ENCODE measurements at regions not wholly inside any gene's neighbourhood (a gene's known extent, or its start where the extent isn't known, plus 50 kb on each side); places are given as distances from the start of the nearest gene placed in this dataset.

DNA sequence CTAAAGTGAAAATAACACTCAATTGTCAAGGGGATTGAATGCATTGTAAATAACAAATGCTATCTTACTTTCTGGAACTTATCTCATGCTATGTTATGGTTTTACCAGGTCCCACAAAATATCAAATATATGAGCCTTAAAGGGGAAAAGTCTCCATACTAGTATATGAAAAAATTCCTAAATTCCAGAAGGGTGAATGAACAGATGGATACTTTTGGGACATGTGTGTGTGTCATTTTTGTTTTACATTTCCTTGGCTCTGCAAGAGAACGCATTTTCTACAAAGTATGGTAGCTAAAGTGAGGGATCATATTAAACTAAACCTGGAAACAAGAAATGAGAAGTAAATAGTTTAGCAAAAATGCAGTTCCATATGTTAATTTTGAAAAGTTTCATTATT lies 682.8 kb downstream of the INHBA start (continued):
- TF ChIP-seq GABPA (IDR thresholded peaks at IDR 0.05 in 1 of 2, conservative IDR thresholded peaks at IDR 0.05 in 1 of 2): no peak
- no peak for TF ChIP-seq NR2F2 (IDR thresholded peaks at IDR 0.05)
- no peak for TF ChIP-seq RXRA (IDR thresholded peaks at IDR 0.05)

DNA sequence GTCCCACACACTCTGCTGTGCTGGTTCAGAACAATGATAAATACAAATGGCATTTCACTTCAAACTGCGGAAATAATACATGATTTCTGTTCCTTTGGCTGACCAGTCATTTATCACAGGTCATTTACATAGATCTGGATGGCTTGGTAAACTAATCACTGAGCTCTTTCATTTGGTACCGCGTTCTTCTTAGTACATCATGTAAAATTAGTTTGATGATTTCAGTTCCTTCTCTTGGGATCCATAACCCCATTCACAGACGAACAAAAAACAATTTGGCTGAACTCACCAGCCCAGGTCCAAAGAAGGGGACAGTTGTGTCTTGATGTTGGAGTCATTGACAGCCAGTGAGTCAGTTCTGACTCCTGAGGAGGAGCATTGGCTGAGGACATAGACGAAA lies 689.8 kb downstream of the INHBA start:
- H3K9ac ChIP-seq (ENCODE audit: low read depth in 1 of 2, low read length in 2 of 2): no peak overlapping the region
- H3K4me1 ChIP-seq (ENCODE audit: control insufficient read depth in 4 of 4, insufficient read depth in 4 of 4, low read length in 3 of 4): no peaks in the 10 kb centered on the region
- no peak overlapping the region for H3K27ac ChIP-seq (ENCODE audit: low read depth in 1 of 2, low read length in 2 of 2)
- H3K27me3 ChIP-seq (ENCODE audit: control insufficient read depth in 4 of 4, insufficient read depth in 4 of 4, low read length in 3 of 4): no peaks in the 10 kb centered on the region
- TF ChIP-seq HNF4A (conservative IDR thresholded peaks at IDR 0.05): no peak
- H3K4me3 ChIP-seq (ENCODE audit: low read depth in 1 of 3, low read length in 3 of 3): no peak overlapping the region
- 94% methylated on average over 5 of the region's 5 CpGs for WGBS
- H3K9me3 ChIP-seq (ENCODE audit: control insufficient read depth in 4 of 4, low read length in 3 of 4): no peaks in the 10 kb centered on the region
- H3K36me3 ChIP-seq (ENCODE audit: control insufficient read depth in 4 of 4, insufficient read depth in 3 of 4, low read depth in 1 of 4, low read length in 3 of 4): no peaks in the 10 kb centered on the region
- no peak for DNase-seq (ENCODE audit: low spot score)

DNA sequence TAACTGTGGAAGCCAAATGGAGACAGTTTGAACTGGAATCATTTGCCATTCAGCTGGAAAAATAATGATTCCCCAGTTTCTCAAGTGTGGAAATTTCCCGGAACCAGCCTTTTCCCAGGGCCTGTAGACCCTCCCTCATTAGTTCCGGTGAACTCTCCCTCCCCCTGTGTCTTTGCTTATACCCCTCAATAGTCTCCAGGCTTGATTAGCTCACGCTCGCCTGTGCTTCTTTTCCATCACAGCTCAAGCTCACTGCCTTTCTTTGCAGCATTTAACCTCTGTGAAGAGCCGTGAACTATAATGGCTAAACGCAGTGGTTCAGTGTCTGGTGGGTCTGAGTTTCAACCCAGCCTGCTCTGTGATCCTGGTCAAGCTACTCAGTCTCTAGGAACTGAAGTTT lies 690.8 kb downstream of the INHBA start:
- Histone ChIP-seq H3K27ac (ENCODE audit: low read depth in 1 of 2, low read length in 2 of 2) (no peak overlapping the region), H3K9me3 (ENCODE audit: control insufficient read depth in 4 of 4, low read length in 3 of 4) (no peaks in the 10 kb centered on the region), H3K9ac (ENCODE audit: low read depth in 1 of 2, low read length in 2 of 2) (no peak overlapping the region), H3K36me3 (ENCODE audit: control insufficient read depth in 4 of 4, insufficient read depth in 3 of 4, low read depth in 1 of 4, low read length in 3 of 4) (no peaks in the 10 kb centered on the region), H3K27me3 (ENCODE audit: control insufficient read depth in 4 of 4, insufficient read depth in 4 of 4, low read length in 3 of 4) (no peaks in the 10 kb centered on the region), H3K4me1 (ENCODE audit: control insufficient read depth in 4 of 4, insufficient read depth in 4 of 4, low read length in 3 of 4) (peaks cover 3 to 5% (median 5%) of the 10 kb centered on the region in 4 donors), H3K4me3 (ENCODE audit: low read depth in 1 of 3, low read length in 3 of 3) (no peak overlapping the region)
- TF ChIP-seq HNF4G (IDR thresholded peaks at IDR 0.05) (no peak), RAD21 (IDR thresholded peaks at IDR 0.05) (no peak), GABPA (IDR thresholded peaks at IDR 0.05 in 1 of 2, conservative IDR thresholded peaks at IDR 0.05 in 1 of 2) (no peak), HNF4A (conservative IDR thresholded peaks at IDR 0.05) (no peak), NR2F2 (IDR thresholded peaks at IDR 0.05) (no peak), FOXA1 (IDR thresholded peaks at IDR 0.05) (no peak), JUND (IDR thresholded peaks at IDR 0.05) (no peak), YY1 (IDR thresholded peaks at IDR 0.05) (no peak), EGR1 (IDR thresholded peaks at IDR 0.05; ENCODE audit: low read depth in 2 of 2) (no peak), FOXA2 (IDR thresholded peaks at IDR 0.05) (no peak), SP1 (IDR thresholded peaks at IDR 0.05) (no peak), RXRA (IDR thresholded peaks at IDR 0.05) (no peak)
- TF ChIP-seq, protein P1, sequence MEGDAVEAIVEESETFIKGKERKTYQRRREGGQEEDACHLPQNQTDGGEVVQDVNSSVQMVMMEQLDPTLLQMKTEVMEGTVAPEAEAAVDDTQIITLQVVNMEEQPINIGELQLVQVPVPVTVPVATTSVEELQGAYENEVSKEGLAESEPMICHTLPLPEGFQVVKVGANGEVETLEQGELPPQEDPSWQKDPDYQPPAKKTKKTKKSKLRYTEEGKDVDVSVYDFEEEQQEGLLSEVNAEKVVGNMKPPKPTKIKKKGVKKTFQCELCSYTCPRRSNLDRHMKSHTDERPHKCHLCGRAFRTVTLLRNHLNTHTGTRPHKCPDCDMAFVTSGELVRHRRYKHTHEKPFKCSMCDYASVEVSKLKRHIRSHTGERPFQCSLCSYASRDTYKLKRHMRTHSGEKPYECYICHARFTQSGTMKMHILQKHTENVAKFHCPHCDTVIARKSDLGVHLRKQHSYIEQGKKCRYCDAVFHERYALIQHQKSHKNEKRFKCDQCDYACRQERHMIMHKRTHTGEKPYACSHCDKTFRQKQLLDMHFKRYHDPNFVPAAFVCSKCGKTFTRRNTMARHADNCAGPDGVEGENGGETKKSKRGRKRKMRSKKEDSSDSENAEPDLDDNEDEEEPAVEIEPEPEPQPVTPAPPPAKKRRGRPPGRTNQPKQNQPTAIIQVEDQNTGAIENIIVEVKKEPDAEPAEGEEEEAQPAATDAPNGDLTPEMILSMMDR (IDR thresholded peaks at IDR 0.05; ENCODE audit: low read depth, low read length, missing input control): no peak
- TF ChIP-seq, protein P2, sequence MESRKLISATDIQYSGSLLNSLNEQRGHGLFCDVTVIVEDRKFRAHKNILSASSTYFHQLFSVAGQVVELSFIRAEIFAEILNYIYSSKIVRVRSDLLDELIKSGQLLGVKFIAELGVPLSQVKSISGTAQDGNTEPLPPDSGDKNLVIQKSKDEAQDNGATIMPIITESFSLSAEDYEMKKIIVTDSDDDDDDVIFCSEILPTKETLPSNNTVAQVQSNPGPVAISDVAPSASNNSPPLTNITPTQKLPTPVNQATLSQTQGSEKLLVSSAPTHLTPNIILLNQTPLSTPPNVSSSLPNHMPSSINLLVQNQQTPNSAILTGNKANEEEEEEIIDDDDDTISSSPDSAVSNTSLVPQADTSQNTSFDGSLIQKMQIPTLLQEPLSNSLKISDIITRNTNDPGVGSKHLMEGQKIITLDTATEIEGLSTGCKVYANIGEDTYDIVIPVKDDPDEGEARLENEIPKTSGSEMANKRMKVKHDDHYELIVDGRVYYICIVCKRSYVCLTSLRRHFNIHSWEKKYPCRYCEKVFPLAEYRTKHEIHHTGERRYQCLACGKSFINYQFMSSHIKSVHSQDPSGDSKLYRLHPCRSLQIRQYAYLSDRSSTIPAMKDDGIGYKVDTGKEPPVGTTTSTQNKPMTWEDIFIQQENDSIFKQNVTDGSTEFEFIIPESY (IDR thresholded peaks at IDR 0.05): no peak
- TF ChIP-seq, protein P3, sequence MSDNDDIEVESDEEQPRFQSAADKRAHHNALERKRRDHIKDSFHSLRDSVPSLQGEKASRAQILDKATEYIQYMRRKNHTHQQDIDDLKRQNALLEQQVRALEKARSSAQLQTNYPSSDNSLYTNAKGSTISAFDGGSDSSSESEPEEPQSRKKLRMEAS (IDR thresholded peaks at IDR 0.05): no peak
- TF ChIP-seq, protein P4, sequence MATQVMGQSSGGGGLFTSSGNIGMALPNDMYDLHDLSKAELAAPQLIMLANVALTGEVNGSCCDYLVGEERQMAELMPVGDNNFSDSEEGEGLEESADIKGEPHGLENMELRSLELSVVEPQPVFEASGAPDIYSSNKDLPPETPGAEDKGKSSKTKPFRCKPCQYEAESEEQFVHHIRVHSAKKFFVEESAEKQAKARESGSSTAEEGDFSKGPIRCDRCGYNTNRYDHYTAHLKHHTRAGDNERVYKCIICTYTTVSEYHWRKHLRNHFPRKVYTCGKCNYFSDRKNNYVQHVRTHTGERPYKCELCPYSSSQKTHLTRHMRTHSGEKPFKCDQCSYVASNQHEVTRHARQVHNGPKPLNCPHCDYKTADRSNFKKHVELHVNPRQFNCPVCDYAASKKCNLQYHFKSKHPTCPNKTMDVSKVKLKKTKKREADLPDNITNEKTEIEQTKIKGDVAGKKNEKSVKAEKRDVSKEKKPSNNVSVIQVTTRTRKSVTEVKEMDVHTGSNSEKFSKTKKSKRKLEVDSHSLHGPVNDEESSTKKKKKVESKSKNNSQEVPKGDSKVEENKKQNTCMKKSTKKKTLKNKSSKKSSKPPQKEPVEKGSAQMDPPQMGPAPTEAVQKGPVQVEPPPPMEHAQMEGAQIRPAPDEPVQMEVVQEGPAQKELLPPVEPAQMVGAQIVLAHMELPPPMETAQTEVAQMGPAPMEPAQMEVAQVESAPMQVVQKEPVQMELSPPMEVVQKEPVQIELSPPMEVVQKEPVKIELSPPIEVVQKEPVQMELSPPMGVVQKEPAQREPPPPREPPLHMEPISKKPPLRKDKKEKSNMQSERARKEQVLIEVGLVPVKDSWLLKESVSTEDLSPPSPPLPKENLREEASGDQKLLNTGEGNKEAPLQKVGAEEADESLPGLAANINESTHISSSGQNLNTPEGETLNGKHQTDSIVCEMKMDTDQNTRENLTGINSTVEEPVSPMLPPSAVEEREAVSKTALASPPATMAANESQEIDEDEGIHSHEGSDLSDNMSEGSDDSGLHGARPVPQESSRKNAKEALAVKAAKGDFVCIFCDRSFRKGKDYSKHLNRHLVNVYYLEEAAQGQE (IDR thresholded peaks at IDR 0.05): no peak
- TF ChIP-seq, protein P5, sequence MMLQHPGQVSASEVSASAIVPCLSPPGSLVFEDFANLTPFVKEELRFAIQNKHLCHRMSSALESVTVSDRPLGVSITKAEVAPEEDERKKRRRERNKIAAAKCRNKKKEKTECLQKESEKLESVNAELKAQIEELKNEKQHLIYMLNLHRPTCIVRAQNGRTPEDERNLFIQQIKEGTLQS (IDR thresholded peaks at IDR 0.05): no peak
- WGBS: 97% methylated on average over 6 of the region's 6 CpGs
- no peak for DNase-seq (ENCODE audit: low spot score)

Measured in liver (tissue), 8 donors.